ENCODE measurements at regions not wholly inside any gene's neighbourhood (a gene's known extent, or its start where the extent isn't known, plus 50 kb on each side); places are given as distances from the start of the nearest gene placed in this dataset.

DNA sequence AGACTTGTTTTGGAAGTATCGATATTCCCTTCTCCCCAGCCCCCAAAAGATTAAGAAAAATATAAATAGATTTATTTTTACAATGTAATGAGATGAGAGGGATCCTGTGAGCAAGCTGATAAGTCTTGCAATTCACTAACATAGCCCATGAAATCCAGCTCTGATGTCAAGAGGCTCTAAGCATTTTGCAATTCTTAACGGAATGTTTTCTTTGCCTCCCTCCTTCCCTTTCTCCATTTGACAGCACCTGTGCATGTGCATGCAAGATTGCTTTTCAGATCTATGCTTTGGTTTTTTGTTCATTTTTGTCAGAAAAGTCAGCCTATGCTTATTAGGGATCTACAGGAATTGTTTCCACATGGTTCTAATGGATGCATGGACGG is 169.9 kb downstream of the SLIT2 start:
- Histone ChIP-seq H3K9ac (ENCODE audit: low read depth, low read length, poor library complexity) (no peak overlapping the region), H3K4me3 (ENCODE audit: low read length in 2 of 2) (no peak overlapping the region), H3K23ac (ENCODE audit: low read depth, low read length, poor library complexity) (no peak overlapping the region), H3K4me1 (ENCODE audit: control insufficient read depth in 2 of 2, insufficient read depth in 1 of 2, low read depth in 1 of 2, low read length in 2 of 2) (peaks cover 0 to 1% of the 10 kb centered on the region in 2 donors), H3K27me3 (ENCODE audit: control insufficient read depth in 3 of 3, insufficient read depth in 3 of 3, low read depth in 1 of 3, low read length in 3 of 3) (no peaks in the 10 kb centered on the region), H2BK15ac (ENCODE audit: low read length) (no peak overlapping the region), H3K79me1 (ENCODE audit: low read depth, low read length) (no peaks in the 10 kb centered on the region), H2AFZ (ENCODE audit: low read length) (no peak overlapping the region), H2AK5ac (ENCODE audit: low read depth, low read length) (no peak overlapping the region), H2BK5ac (ENCODE audit: low read length) (no peak overlapping the region), H3K4me2 (ENCODE audit: insufficient read depth, low read length, poor library complexity, severe bottlenecking) (no peak overlapping the region), H2BK12ac (ENCODE audit: low read length) (no peak overlapping the region), H3K14ac (ENCODE audit: low read length) (no peak overlapping the region), H3K27ac (replicated peaks; ENCODE audit: low read length) (no peak overlapping the region), H3K36me3 (replicated peaks in 1 of 2; ENCODE audit: control insufficient read depth in 2 of 2, insufficient read depth in 2 of 2, low read length in 2 of 2) (no peaks in the 10 kb centered on the region), H2BK120ac (ENCODE audit: low read depth, low read length) (no peak overlapping the region), H3K4ac (ENCODE audit: low read length) (no peak overlapping the region), H4K8ac (ENCODE audit: low read depth, low read length) (no peak overlapping the region), H4K91ac (ENCODE audit: low read depth, low read length, poor library complexity) (no peak overlapping the region), H3K18ac (ENCODE audit: low read length) (no peak overlapping the region), H3K9me3 (replicated peaks in 1 of 2; ENCODE audit: control insufficient read depth in 2 of 2, insufficient read depth in 1 of 2, low read depth in 1 of 2, low read length in 2 of 2) (no peaks in the 10 kb centered on the region)
- DNase-seq (ENCODE audit: low spot score): no peak
- no CpG with 5 or more reads among the region's 3 CpGs for WGBS, 2 donors (ENCODE audit: extremely low coverage in 2 of 2, insufficient read length in 2 of 2, insufficient replicate concordance in 1 of 2)

- H2AK5ac ChIP-seq (ENCODE audit: low read depth, low read length): no peak overlapping the region
- no peaks in the 10 kb centered on the region for H3K9me3 ChIP-seq (replicated peaks in 1 of 2; ENCODE audit: control insufficient read depth in 2 of 2, insufficient read depth in 1 of 2, low read depth in 1 of 2, low read length in 2 of 2)
- no peak overlapping the region for H3K4me2 ChIP-seq (ENCODE audit: insufficient read depth, low read length, poor library complexity, severe bottlenecking)
- no peak overlapping the region for H2BK120ac ChIP-seq (ENCODE audit: low read depth, low read length)
- H3K4me1 ChIP-seq (ENCODE audit: control insufficient read depth in 2 of 2, insufficient read depth in 1 of 2, low read depth in 1 of 2, low read length in 2 of 2): peaks cover 0 to 1% of the 10 kb centered on the region in 2 donors
- H3K14ac ChIP-seq (ENCODE audit: low read length): no peak overlapping the region
- H2BK15ac ChIP-seq (ENCODE audit: low read length): no peak overlapping the region
- DNase-seq (ENCODE audit: low spot score): peak; percentile 33
- H3K23ac ChIP-seq (ENCODE audit: low read depth, low read length, poor library complexity): no peak overlapping the region
- no peak overlapping the region for H2BK5ac ChIP-seq (ENCODE audit: low read length)
- no CpG with 5 or more reads among the region's 2 CpGs for WGBS, 2 donors (ENCODE audit: extremely low coverage in 2 of 2, insufficient read length in 2 of 2, insufficient replicate concordance in 1 of 2)
- H2BK12ac ChIP-seq (ENCODE audit: low read length): no peak overlapping the region
- H3K9ac ChIP-seq (ENCODE audit: low read depth, low read length, poor library complexity): no peak overlapping the region
- H3K27ac ChIP-seq (replicated peaks; ENCODE audit: low read length): no peak overlapping the region
- H3K4ac ChIP-seq (ENCODE audit: low read length): no peak overlapping the region
- H2AFZ ChIP-seq (ENCODE audit: low read length): no peak overlapping the region
- H4K91ac ChIP-seq (ENCODE audit: low read depth, low read length, poor library complexity): no peak overlapping the region
- no peak overlapping the region for H3K4me3 ChIP-seq (ENCODE audit: low read length in 2 of 2)
- H3K79me1 ChIP-seq (ENCODE audit: low read depth, low read length): no peaks in the 10 kb centered on the region
- no peak overlapping the region for H3K18ac ChIP-seq (ENCODE audit: low read length)
- H4K8ac ChIP-seq (ENCODE audit: low read depth, low read length): no peak overlapping the region
- H3K36me3 ChIP-seq (replicated peaks in 1 of 2; ENCODE audit: control insufficient read depth in 2 of 2, insufficient read depth in 2 of 2, low read length in 2 of 2): no peaks in the 10 kb centered on the region
- H3K27me3 ChIP-seq (ENCODE audit: control insufficient read depth in 3 of 3, insufficient read depth in 3 of 3, low read depth in 1 of 3, low read length in 3 of 3): no peaks in the 10 kb centered on the region
Observed at GRCh38 chr4:20422398-20422797, 170.7 kb downstream of the SLIT2 start.

DNA sequence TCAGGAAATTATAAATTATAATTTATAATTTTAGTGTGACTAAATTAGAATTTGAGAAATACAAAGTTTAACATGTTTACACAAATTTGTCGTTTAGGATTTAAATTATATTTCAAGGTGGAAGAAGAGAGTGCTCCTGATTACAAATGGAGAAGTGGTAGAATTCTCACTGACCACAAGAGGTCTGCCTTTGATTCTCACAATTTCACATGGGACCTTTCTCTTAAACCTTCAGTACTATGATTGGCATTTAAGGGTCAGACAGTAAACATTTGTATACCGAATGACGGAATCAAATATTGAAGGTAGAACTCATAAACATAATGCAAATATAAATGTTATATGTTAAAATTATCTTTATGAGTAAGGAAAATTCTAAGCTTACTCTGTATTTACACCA is 171.7 kb downstream of the SLIT2 start:
- no peaks in the 10 kb centered on the region for H3K27me3 ChIP-seq (ENCODE audit: control insufficient read depth in 3 of 3, insufficient read depth in 3 of 3, low read depth in 1 of 3, low read length in 3 of 3)
- no peak overlapping the region for H2AK5ac ChIP-seq (ENCODE audit: low read depth, low read length)
- no peak overlapping the region for H3K4me2 ChIP-seq (ENCODE audit: insufficient read depth, low read length, poor library complexity, severe bottlenecking)
- H3K36me3 ChIP-seq (replicated peaks in 1 of 2; ENCODE audit: control insufficient read depth in 2 of 2, insufficient read depth in 2 of 2, low read length in 2 of 2): no peaks in the 10 kb centered on the region
- no peak overlapping the region for H2BK5ac ChIP-seq (ENCODE audit: low read length)
- no peak overlapping the region for H3K4me3 ChIP-seq (ENCODE audit: low read length in 2 of 2)
- no CpG with 5 or more reads among the region's 3 CpGs for WGBS, 2 donors (ENCODE audit: extremely low coverage in 2 of 2, insufficient read length in 2 of 2, insufficient replicate concordance in 1 of 2)
- no peaks in the 10 kb centered on the region for H3K9me3 ChIP-seq (replicated peaks in 1 of 2; ENCODE audit: control insufficient read depth in 2 of 2, insufficient read depth in 1 of 2, low read depth in 1 of 2, low read length in 2 of 2)
- no peak overlapping the region for H3K9ac ChIP-seq (ENCODE audit: low read depth, low read length, poor library complexity)
- no peak overlapping the region for H3K18ac ChIP-seq (ENCODE audit: low read length)
- no peak overlapping the region for H3K23ac ChIP-seq (ENCODE audit: low read depth, low read length, poor library complexity)
- H3K27ac ChIP-seq (replicated peaks; ENCODE audit: low read length): no peak overlapping the region
- H4K91ac ChIP-seq (ENCODE audit: low read depth, low read length, poor library complexity): no peak overlapping the region
- no peak overlapping the region for H2BK12ac ChIP-seq (ENCODE audit: low read length)
- H2BK120ac ChIP-seq (ENCODE audit: low read depth, low read length): no peak overlapping the region
- no peak for DNase-seq (ENCODE audit: low spot score)
- H4K8ac ChIP-seq (ENCODE audit: low read depth, low read length): no peak overlapping the region
- peaks cover 0 to 1% of the 10 kb centered on the region in 2 donors for H3K4me1 ChIP-seq (ENCODE audit: control insufficient read depth in 2 of 2, insufficient read depth in 1 of 2, low read depth in 1 of 2, low read length in 2 of 2)
- no peak overlapping the region for H2AFZ ChIP-seq (ENCODE audit: low read length)
- H2BK15ac ChIP-seq (ENCODE audit: low read length): no peak overlapping the region
- no peak overlapping the region for H3K4ac ChIP-seq (ENCODE audit: low read length)
- H3K14ac ChIP-seq (ENCODE audit: low read length): no peak overlapping the region
- H3K79me1 ChIP-seq (ENCODE audit: low read depth, low read length): no peaks in the 10 kb centered on the region

GRCh38 chr4:20426028-20426427 is 174.3 kb downstream of the SLIT2 start:
- Histone ChIP-seq H2AK5ac (ENCODE audit: low read depth, low read length) (no peak overlapping the region), H2BK5ac (ENCODE audit: low read length) (no peak overlapping the region), H4K8ac (ENCODE audit: low read depth, low read length) (no peak overlapping the region), H3K27me3 (ENCODE audit: control insufficient read depth in 3 of 3, insufficient read depth in 3 of 3, low read depth in 1 of 3, low read length in 3 of 3) (peaks cover 0 to 2% (median 0%) of the 10 kb centered on the region in 3 experiments), H3K23ac (ENCODE audit: low read depth, low read length, poor library complexity) (no peak overlapping the region), H3K9ac (ENCODE audit: low read depth, low read length, poor library complexity) (no peak overlapping the region), H3K79me1 (ENCODE audit: low read depth, low read length) (no peaks in the 10 kb centered on the region), H3K4me2 (ENCODE audit: insufficient read depth, low read length, poor library complexity, severe bottlenecking) (no peak overlapping the region), H3K36me3 (replicated peaks in 1 of 2; ENCODE audit: control insufficient read depth in 2 of 2, insufficient read depth in 2 of 2, low read length in 2 of 2) (no peaks in the 10 kb centered on the region), H3K4me1 (ENCODE audit: control insufficient read depth in 2 of 2, insufficient read depth in 1 of 2, low read depth in 1 of 2, low read length in 2 of 2) (peaks cover 0 to 5% of the 10 kb centered on the region in 2 donors), H3K18ac (ENCODE audit: low read length) (no peak overlapping the region), H4K91ac (ENCODE audit: low read depth, low read length, poor library complexity) (no peak overlapping the region), H2BK12ac (ENCODE audit: low read length) (no peak overlapping the region), H3K9me3 (replicated peaks in 1 of 2; ENCODE audit: control insufficient read depth in 2 of 2, insufficient read depth in 1 of 2, low read depth in 1 of 2, low read length in 2 of 2) (no peaks in the 10 kb centered on the region), H3K4me3 (ENCODE audit: low read length in 2 of 2) (no peak overlapping the region), H3K27ac (replicated peaks; ENCODE audit: low read length) (no peak overlapping the region), H2BK15ac (ENCODE audit: low read length) (no peak overlapping the region), H2AFZ (ENCODE audit: low read length) (no peak overlapping the region), H3K4ac (ENCODE audit: low read length) (no peak overlapping the region), H2BK120ac (ENCODE audit: low read depth, low read length) (no peak overlapping the region), H3K14ac (ENCODE audit: low read length) (no peak overlapping the region)
- no peak for DNase-seq (ENCODE audit: low spot score)
- WGBS, 2 donors (ENCODE audit: extremely low coverage in 2 of 2, insufficient read length in 2 of 2, insufficient replicate concordance in 1 of 2): no CpG with 5 or more reads among the region's 1 CpG

Data from neuronal stem cell (in vitro differentiated cells).